NCI-H2196 treated with DMSO at 0.1 percent for 48 hours (cell line): ENCODE measurements at regions not wholly inside any gene's neighbourhood (a gene's known extent, or its start where the extent isn't known, plus 50 kb on each side); places are given as distances from the start of the nearest gene placed in this dataset.
A peak's percentile ranks its signal among the peaks of the same experiment; 100 is the strongest.

Experiments used
- DNase-seq: peaks from one replicate; lab custom pipeline; 2025; ENCODE audit not compliant: unreplicated experiment; lab: John Stamatoyannopoulos, UW

DNA sequence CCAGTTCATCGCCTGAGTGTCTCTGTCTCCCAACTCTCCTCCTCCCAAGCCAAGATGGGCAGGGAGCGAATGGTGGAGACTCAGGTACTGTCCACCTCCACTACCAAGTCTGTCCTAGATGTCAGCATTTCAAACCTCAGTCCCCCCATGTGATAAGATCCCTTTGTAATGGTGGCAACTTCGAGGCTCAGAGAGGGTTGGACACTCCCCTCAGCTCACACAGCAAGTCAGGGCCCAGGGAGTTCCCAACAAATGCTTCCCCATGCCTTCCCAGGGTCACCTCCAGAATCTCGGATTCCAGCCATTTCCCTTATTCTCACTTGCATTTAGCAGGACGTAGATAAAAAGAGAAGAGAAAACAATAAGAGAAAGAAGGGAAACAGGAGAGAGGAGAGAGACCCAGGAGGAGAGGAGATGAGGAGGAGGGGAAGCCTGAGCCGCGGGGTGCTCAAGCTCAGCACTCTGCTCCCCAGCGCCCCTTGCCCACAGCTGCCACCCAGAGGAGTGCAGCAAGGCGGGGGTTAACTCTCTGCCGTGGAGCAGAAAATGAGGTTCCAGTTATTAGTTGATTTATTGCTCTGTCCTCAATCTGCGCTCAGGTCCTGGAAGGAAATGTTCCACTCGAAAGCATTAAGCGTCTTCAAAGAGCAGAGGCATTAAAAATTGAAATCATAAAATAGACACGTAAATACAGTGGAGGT lies 84.1 kb upstream of the LINGO1 start:
- DNase-seq = no peak

DNA sequence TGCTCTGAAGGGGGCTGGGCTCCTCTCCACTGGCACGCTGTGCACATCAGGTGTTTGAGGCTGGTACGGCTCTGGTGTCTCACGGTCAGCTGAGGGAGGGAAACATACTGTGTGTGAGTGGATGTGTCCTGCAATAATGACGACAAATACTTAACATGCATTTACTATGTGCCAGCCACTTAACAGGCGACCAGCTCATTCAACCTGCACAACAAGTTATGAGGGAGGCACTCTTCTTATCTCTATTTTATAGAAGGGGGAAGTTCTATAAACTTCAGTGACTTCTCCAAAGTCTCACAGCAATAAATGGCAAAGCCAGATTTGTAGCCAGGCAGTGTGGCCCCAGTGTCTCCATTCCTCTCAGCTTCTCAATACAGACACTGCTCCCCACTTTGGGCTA lies 83.1 kb upstream of the LINGO1 start:
- DNase-seq = no peak

DNA sequence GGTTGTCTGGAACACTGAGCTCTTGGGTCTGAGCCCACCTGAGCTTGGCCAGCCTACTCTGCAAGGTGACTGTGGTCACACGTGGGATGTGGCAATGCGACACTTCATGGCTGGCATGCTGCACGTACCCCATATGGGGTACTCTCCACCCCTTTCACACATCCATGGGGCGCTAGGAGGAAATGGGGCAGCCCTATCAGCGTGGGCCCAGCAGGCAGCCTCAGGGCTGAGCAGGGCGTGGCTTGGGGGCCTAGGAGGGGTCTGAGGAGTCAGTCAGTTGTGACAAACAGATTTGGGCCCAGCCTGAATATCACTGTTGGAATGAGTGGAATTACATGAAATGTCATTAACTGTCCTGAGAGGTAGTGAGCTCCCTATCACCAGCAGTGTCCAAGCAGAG lies 82.3 kb upstream of the LINGO1 start:
- DNase-seq = no peak

DNA sequence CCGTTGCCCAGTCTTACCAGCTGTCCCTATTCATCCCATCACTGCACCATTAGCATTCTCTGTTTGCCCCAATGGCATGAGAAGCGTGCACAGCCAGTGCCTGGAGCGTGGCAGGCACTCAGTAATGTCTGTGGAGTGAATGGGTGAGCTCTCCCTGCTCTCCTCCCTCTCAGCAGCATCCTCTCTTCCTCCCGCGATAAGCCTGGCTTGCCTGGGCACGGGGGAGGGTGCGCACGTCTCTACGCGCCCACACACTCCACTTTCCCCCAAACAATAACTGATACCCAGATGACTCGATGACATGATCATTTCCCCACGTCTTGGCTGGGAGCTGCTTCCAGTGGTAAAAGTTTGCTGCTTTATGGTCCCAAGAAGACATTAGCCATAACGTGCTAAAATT lies 81.8 kb upstream of the LINGO1 start:
- no peak for DNase-seq

DNA sequence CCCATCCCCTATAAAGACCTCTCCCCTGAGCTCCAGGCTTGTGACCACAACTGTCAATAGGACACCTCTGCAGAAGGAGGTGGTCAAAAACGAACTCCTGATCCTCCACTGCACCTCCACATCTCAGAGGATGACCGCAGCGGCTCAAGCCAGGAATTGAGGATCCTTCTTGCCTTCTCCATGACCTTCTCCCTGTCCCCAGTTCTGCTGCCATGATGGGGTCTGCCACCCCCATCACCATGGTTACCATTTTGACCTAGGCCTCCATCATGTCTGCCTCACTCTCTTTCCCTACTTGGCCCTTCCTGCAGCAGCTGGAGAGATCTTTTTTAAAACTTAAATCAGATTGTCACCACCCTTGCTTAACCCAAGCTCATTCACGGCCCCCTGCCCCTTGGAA lies 81.3 kb upstream of the LINGO1 start:
- no peak for DNase-seq

DNA sequence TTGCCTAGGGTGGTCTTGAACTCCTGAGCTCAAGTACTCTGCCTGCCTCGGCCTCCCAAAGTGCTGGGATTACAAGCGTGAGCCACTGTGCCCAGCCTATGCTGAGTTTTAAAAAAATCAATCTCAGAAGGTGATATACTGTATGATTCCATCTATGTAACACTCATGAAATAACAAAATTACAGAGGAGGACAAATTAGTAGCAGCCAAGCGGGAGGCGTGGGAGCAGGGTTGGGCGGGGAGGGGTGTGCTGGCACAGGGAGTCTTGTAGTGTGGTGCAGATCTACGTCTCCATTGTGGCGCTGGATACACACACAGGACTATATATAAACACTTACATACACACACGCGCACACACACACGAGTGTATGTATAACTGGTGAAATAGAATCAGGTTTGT lies 80.6 kb upstream of the LINGO1 start:
- no peak for DNase-seq

DNA sequence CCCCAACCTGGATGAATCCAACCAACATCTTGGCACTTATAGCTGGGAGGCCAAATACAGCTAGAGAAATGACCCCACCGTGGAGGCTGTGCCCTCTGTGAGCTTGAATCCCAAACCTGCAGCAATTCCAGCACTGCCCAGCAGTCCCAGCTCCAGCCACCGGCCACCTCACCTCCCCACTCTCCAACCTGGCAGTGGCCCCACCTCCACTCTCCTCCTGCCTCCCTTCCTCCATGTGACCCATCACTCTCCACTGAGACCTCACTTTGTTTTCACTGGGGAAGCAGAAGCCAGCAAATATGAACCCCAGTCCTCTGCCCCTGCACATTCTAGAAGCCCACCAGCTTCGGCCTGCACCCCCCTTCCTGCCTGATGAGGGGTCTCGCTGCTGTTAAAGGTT lies 79.7 kb upstream of the LINGO1 start:
- DNase-seq = no peak

DNA sequence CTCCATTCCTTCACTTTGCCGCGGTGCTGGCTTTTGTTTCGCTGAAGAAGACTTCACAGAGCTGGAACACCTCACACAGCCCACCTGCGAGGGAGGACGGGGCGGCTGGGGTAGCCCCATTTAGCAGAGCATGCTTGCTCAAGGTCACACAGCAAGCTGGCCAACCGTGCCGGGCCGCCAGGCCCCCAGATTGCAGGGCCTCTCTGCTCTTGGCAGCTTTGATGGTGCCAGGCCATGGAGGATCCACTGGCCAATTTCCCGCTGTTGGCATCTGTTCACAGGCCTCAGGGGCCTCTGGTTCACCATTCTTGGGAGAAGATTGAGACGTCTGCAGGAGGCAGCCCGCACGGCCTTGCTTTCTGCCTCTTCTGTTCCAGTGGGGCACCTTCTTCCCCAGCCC lies 77.9 kb upstream of the LINGO1 start:
- no peak for DNase-seq

DNA sequence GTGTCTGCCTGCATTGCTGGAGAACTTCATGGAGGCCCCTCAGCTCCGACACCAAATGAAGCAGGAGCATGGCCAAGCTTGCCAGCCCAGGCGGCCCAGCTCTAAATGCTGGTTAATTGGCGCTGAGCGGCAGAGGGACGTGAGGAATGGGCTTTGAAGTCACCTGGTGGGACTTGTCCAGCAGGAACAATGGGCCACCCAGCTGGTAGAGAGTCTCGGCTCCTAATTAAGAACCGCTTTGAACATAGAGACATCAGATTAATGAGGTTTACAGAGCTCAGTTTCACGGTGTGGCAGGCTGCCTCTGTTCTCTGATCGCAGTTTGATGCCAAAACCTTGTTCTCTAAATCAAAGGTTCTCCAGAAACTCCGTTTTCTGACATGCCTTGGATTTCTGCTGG lies 77.5 kb upstream of the LINGO1 start:
- no peak for DNase-seq

DNA sequence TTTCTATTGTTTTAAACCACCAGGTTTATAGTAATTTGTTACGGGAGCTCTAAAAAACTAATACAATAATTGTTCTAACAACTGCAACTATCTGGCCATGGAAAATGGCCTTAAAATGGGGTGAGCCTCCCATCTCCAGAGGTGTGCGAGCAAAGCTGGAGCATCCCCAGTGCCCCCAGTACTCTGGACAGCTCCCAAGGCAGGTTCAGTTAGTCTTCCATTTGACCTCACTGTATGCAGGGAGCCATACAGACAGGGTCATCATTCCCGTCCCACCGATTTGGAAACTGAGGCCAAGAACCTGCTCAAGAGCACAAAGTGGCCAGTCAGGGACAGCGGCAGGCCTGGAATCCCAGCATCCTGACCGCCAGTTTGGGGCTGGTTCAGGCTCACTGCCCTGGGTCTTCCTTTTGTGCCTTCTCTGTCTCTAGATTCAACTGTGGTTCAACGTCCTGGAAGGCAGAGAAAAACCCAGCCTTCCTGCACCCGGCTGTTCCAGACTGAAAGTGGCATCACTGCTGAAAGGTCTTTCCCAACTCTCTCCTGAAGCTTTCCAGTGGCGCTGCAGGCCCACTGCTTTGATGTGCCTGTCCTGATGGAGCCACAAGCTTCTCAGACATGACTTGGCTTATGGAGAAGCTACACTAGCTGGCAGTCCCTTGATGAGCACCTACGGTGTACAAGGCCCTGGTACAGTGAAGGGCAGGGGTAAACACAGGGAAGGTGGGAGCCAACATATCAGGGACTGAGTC lies 76.6 kb upstream of the LINGO1 start:
- DNase-seq = no peak

DNA sequence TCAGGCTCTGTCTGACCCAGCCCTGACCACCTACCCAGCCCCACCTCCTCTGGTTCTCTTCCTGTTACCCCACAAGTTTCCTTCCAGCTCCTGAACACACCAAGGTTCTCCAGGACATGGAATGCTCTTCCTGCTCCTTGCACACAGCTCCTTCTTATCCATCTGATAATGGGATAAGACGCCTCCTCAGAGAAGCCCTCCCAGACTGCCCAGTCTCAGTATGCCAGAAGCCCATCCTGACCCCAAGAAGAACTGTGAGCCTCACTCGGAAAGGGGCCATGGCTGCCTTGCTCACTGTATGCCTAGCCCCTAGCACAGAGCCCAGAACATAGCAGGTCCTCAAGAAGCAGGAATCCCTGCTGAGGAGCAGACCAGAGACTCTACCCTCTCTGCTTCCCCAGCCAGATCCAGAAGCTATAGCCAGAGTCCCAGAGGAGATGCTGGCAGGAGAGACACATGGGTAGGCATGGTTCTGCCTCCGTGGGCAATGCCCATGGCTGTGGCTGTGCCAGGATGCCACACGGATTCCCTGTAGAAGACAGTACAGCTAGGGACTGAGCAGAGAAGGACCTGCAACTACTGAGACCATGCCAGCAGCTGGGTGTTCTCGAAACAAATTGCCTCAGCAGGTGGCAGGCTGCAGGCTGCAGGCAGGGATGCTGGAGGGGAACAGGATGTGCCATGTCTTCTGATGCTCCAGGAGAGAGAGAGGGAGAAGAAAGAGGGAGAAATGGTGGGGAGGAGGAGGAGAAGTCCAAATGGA lies 74.0 kb upstream of the LINGO1 start:
- no peak for DNase-seq

DNA sequence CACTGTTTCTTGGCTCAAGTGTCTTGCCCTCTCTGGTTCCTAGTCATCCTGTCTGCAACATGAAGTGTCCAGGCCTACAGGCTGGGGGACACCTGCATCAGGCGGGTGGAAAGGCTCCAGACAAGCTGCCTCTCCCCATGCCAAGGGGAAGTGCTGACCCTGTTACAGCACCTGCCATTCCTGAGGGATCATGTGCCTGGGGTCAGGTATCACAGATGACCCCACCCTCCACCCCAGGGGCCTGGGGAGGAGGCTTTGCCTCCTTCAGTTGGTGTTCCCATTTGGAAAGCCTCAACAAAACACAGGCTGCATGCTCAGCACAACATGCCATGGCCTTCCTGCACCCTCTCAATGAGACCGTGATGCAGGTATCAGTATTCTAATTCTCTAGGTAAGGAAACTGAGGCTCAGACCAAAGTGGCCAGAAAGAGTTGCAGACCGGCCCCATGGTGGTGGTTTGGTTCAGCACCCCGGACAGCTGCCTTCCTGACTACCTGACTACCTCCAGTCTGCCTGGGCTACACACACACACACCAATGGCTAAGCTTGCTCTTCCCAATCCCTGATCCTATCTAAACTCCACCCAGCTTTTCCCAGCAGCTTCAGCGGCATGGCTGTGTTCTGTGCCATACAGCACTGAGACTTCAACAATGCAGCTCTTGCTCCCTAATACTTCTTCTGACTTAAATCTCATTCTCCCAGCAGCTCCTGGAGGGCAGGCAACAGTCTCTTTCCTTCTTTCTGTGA lies 69.7 kb upstream of the LINGO1 start:
- DNase-seq = no peak

DNA sequence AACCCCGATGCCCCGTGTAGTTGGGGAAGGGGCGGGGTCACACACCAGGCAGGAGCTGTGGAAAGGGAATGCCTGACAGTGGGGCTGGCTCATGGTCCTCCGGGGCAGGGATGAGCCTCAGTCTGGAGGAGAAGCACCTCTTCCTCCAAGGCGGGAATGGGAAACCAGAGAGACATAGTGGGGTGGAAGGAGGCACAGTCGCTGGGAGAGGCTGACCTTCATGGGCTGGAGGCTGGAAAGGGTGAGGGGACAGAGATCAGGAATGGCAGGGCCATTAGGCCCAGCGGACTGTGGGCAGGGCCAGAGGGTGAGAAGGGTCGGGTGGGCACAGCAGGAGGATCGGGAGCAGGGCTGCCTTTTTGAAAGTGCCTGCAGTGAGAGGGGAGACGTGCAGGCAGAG lies 65.8 kb upstream of the LINGO1 start:
- DNase-seq = no peak

DNA sequence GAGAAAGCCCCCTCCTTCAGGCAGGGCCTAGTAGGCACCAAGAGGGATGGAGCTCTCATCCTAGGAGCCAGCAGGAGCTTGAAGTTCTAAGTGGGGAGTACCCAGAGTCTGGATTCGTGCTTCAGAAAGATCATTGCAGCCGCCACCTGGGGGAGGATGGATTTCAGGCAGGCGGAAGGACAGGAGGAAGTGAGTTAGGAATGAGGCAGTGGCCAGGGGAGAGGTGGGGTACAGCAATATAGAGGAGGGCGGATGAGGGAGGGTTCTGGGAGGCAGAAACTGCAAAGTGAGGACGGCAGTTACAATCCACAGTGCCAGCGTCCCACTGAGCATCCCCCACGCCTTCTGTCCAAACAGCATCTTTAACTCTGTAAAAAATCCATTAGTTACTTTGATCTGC lies 65.2 kb upstream of the LINGO1 start:
- DNase-seq = no peak

DNA sequence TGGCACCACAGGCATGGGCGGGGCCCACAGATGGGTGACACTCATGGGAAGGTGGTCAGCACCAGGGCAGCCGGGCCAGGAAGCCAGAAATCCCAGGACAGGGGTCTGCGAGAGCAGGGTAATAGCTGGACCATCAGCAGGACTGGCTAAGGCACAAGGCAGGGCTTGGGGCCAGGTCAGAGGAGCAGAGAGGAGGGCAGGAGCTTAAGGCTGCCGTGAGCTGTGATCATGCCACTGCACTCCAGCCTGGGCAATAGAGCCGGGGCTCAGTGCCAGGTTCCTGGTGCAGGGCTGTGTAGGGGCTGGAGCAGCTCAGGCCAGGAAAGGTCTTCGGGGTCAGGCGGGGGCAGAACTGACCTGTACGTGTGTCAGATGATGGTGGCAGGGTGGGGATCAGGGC lies 64.2 kb upstream of the LINGO1 start:
- DNase-seq = no peak

DNA sequence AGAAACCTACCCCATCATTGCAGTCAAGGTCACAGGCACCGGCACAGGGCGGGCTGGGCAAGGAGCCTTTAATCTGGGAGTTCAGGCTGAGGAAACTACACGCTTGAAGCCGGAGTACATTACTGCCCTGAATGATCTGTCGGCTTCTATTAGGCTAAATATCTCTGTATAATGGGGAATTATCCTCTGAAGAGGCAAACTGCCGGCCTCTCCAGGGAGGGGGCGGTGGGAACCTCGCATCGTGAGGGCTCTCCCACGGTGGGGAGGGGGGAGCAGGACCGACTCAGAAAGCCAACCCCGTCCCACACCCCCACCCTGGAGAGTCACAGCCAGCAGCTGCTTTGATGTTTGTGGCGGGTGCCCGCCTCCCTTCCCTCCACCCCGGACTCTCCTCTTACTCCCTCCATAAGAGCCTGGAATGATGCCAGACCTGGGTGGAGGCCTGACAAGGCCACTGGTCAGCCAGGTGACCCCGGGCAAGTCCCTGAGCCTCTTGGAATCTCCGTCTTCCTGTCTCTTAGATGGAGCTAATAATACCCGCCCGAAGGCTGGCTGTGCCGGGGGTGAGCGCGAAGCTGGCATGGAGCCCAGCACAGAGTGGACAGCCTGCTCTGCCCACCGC lies 63.4 kb upstream of the LINGO1 start:
- DNase-seq = peak; percentile 13

DNA sequence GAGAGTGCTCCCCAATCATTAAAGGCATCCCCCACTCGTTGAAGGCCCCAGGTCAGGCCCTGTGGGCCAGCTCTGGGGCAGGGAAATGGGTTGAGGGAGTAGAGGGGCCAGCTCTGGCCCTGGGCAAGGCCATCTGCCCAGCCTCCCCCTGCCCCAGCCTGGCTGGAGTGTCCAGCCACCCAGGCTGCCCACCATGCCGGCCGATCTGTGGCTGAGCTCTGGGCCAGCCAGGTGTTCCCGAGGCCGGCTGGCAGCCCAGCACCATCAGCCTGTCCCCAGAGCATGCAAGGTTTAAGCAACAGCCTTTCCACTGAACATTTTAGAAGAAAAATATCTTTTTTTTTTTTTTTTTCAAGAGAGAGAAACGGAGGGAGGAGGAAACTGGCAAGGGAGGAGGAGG lies 62.8 kb upstream of the LINGO1 start:
- DNase-seq = no peak

DNA sequence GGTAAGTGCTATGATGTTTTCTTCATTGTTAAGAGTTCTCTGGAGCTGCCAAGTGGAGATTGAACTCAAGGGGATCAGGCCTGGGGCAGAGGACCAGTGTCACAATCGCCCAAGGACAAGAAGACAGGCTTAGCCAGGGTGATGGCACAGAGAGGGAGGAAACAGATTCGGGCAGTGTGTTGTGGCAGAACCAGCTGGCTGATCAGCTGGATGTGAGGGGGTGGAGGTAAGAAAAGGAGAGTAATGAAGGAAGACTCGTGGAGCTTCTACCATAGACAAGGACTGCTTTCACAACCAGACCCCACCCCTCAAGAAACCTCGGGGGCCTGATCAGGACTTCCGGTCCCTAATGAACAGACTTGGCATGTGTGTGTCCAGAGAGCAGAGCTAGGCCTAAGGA lies 60.9 kb upstream of the LINGO1 start:
- no peak for DNase-seq

DNA sequence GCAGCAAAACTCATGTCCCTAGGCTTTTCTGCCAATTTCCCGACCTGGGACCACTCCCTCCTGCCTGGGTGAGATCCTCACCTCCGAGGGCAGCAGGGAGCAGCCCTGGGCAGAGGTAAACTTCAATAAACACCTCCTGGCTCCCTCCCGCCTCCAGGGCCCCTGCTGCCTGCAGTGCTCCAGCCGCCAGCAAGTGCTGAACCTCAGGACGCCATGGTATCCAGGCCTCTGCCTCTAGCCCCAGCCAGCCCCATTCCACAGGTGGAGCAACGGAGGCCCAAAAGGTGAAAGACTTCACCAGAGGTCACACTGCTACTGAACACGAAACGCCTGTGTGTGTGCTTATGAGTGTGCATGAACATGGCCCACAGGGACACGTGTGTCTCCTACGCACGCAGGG lies 59.9 kb upstream of the LINGO1 start:
- DNase-seq = no peak

DNA sequence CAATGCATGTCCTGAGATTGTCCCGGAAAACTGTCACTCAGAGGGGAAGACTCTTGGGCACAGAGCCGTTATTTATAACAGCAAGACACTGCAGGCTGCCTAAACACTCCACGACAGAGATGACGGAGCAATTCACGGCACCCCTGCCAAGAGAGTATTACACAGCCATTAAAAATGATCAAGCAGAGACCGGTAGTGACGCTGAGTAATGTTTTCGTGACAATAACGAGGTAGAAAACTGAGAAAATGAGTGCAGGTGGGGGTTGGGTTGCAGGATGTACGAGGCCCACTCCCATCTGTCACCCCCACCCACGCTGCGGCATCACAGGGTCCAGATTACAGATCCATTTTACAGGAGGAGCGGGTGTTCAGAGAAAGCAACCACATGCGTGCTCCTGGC lies 58.9 kb upstream of the LINGO1 start:
- no peak for DNase-seq

DNA sequence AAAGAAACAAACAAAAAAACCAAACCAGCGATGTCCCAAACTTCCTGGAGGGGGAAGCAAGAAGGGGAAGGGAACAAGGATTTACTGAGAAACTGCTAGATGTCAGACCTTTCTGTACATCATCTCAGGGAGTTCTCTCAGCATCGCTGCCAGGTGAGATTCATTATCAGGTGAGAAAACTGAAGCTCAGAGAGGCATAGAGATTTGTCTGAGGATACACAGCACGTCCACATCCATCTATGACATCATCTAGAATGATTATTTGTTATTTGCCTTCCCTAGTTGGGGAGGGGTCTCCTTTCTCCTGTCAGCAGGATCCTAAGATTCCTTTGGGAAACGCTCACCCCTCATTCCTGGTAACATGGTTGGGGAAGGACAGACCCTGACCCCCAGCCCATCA lies 57.1 kb upstream of the LINGO1 start:
- no peak for DNase-seq
